HepG2 (cell line): ENCODE measurements at regions not wholly inside any gene's neighbourhood (a gene's known extent, or its start where the extent isn't known, plus 50 kb on each side); places are given as distances from the start of the nearest gene placed in this dataset.

Experiments
- DNMT1 ChIP-seq: sonication (generic); formaldehyde crosslinking; IDR thresholded peaks from 2 replicates; pipeline ENCODE4 v1.5.1; 2020; ENCODE audit warnings: mild to moderate bottlenecking, missing genetic modification reagents
- GABPB1 ChIP-seq: IDR thresholded peaks from 2 replicates; pipeline ENCODE4 v1.6.1; 2016; ENCODE audit warnings: mild to moderate bottlenecking, missing genetic modification reagents, moderate library complexity, missing compliant biosample characterization
- POLR2A ChIP-seq, 2 experiments: IDR thresholded peaks; 2 replicates each; pipeline ENCODE4 v1.6.1; 2011; ENCODE audit warnings: low read depth in 2 of 2, low read length in 2 of 2, mild to moderate bottlenecking in 1 of 2, moderate library complexity in 1 of 2; ENCODE audit not compliant: insufficient read depth in 1 of 2
- ZFX ChIP-seq: sonication (generic); formaldehyde crosslinking; IDR thresholded peaks from 2 replicates; pipeline ENCODE4 v1.4.0; 2020; ENCODE audit warnings: mild to moderate bottlenecking, low read depth, missing genetic modification reagents, moderate library complexity
- ZNF572 ChIP-seq: sonication (generic); formaldehyde crosslinking; IDR thresholded peaks from 2 replicates; pipeline ENCODE4 v1.5.1; 2020; ENCODE audit warnings: mild to moderate bottlenecking, missing genetic modification reagents
- TF ChIP-seq, protein P1 (sequence below): sonication (generic); formaldehyde crosslinking; IDR thresholded peaks from 2 replicates; pipeline ENCODE4 v1.4.0; 2020; ENCODE audit warnings: missing genetic modification reagents, mild to moderate bottlenecking, borderline replicate concordance

DNA sequence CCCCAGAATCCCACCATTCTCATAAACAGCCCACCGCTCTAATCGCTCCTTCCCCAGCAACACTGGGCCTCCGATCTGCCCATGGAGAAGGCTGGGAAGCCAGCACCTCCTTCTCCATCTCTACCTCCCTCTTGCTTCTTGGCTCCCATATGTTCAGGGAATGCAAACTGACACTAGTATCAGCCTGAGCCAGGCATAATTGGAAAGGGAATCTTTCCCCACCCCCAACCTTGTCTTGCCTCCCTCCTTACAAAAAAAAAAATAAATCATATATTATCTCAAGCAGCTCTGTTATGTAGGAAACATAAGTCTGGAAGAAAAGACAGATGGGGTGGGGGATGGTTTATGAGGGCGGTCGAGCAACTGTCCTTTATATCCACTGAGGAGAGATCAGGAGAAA lies 127.2 kb downstream of the NAV1 start:
- TF ChIP-seq, protein P1, sequence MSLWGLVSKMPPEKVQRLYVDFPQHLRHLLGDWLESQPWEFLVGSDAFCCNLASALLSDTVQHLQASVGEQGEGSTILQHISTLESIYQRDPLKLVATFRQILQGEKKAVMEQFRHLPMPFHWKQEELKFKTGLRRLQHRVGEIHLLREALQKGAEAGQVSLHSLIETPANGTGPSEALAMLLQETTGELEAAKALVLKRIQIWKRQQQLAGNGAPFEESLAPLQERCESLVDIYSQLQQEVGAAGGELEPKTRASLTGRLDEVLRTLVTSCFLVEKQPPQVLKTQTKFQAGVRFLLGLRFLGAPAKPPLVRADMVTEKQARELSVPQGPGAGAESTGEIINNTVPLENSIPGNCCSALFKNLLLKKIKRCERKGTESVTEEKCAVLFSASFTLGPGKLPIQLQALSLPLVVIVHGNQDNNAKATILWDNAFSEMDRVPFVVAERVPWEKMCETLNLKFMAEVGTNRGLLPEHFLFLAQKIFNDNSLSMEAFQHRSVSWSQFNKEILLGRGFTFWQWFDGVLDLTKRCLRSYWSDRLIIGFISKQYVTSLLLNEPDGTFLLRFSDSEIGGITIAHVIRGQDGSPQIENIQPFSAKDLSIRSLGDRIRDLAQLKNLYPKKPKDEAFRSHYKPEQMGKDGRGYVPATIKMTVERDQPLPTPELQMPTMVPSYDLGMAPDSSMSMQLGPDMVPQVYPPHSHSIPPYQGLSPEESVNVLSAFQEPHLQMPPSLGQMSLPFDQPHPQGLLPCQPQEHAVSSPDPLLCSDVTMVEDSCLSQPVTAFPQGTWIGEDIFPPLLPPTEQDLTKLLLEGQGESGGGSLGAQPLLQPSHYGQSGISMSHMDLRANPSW (CRISPR knock-in tag): no peak
- no peak for TF ChIP-seq POLR2A (IDR thresholded peaks at IDR 0.05; ENCODE audit: insufficient read depth in 1 of 2, low read depth in 2 of 2, low read length in 2 of 2)
- no peak for TF ChIP-seq DNMT1 (CRISPR knock-in tag)
- TF ChIP-seq ZNF572: no peak
- TF ChIP-seq GABPB1 (CRISPR knock-in tag): no peak
- no peak for TF ChIP-seq ZFX (CRISPR knock-in tag)
